ENCODE measurements at regions not wholly inside any gene's neighbourhood (a gene's known extent, or its start where the extent isn't known, plus 50 kb on each side); places are given as distances from the start of the nearest gene placed in this dataset.
A peak's percentile ranks its signal among the peaks of the same experiment; 100 is the strongest.
"Not testable (repeated sequence)": the region's sequence is repeated elsewhere in the genome, so short reads cannot be mapped to it uniquely, and the experiment has no call there.

DNA sequence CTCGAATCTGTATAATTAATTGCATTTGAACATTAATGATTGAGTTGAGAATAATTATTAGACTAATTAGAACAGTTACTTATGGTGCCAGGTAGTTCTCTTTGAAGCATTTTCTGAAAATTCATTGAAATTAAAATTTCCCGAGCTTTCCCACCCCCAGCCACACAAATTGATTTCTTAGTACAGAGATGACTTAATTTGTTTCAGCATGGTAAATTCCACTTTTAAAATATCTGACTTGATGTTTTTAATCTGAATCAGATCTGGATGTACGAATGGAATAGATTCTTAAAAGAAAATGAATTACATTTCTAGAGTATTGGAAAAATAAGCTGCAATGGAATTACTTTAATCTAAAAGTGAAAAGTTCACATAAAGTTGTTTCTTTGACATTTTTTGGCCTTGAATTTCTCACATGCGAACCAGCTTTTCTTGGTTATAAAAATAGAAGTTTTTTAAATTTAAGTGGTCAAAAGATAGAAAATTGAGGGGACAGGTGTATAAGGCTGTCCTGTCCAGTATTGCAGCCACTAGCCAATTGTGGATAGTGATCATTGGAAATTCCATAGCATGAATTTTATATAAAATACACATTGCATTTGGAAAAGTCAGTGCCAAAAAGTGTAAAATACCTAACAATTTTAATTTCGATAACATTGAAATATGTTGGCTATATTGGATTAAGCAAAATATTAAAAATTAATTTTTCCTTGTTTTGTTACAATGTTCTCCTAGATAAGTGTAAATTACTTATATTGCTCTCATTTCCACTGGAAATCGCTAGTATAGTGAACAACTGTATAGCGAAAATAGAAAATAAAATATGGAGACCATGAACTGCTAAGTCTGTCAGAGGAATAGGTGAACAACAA lies 102.9 kb downstream of the OR2B2 start:
- no peak for DNase-seq (ENCODE audit: low spot score)
- in situ Hi-C loops (cut with HindIII; ENCODE audit: low sequenced_read_pairs): no loop called here

DNA sequence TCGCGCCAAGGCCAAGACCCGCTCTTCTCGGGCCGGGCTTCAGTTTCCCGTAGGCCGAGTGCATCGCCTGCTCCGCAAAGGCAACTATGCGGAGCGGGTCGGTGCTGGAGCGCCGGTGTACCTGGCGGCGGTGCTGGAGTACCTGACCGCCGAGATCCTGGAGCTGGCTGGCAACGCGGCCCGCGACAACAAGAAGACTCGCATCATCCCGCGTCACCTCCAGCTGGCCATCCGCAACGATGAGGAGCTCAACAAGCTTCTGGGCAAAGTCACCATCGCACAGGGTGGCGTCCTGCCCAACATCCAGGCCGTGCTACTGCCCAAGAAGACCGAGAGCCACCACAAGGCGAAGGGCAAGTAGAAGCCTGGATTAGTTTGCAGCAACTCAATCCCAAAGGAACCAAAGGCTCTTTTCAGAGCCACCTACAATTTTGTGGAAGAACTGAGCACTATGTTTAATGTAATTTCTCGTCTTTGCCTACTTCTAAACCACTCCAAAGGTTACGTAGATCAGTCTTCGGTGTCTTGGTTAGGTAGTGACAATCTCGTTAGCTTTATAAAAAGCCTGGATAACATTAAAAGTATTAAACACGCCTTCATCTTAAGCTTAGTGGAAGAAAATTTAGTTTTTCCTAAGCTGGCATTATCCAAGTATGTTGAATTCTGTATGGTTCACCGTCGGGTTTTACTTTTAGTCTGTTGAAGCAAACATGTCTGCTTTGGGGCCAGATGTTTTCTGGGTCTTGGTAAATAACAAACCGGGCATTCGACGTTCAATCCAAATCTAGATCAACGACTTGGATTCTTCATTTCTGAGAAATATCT lies 103.7 kb downstream of the OR2B2 start:
- in situ Hi-C loops (cut with HindIII; ENCODE audit: low sequenced_read_pairs); DNase-seq (ENCODE audit: low spot score): not testable (repeated sequence)

DNA sequence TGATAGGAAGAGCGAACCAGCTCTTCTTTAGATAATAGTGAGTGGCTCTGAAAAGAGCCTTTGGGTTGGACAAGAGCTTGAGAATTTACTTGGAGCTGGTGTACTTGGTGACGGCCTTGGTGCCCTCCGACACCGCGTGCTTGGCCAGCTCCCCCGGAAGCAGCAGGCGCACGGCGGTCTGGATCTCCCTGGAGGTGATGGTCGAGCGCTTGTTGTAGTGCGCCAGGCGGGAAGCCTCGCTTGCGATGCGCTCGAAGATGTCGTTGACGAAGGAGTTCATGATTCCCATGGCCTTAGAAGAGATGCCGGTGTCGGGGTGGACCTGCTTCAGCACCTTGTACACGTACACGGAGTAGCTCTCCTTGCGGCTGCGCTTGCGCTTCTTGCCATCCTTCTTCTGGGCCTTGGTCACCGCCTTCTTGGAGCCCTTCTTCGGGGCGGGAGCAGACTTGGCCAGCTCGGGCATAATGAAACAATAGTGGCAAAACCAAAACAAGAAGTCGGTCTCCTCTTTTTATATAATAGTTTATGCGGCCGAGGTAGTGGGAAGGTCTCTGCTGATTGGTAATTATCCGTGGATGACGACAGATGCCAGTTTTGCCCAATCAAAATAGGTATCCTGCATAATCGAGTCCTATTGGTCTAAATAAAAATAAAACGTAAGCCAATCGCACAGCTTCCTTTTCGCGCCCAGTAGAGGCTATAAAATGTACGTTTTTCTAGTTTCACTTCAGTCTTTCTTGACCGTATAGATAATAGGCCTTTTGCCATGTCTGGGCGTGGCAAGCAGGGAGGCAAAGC lies 104.6 kb downstream of the OR2B2 start:
- in situ Hi-C loops (cut with HindIII; ENCODE audit: low sequenced_read_pairs): not testable (repeated sequence)
- peak; percentile 87 for DNase-seq (ENCODE audit: low spot score)

DNA sequence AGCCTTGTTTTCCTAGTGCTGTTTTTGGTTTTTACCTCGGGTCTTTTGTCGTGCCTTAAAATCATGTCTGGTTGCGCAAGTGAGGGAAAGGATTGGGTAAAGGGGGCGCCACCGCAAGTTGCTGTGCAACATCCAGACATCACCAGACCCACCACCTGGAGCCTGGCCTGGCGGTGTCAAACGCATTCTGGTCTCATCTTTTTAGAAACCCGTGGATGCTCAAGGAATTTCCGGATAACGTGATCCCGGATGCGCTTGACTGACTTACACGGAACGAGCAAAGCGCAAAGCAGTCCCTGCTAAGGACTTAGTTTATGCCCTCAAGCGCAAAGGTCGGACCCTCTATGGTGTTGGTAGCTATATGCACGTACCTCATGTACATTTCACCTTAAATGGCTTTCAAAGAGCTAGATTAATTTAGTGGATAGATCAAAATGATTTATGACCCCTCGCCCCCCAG lies 105.2 kb downstream of the OR2B2 start:
- DNase-seq (ENCODE audit: low spot score): no peak
- in situ Hi-C loops (cut with HindIII; ENCODE audit: low sequenced_read_pairs): no loop called here

DNA sequence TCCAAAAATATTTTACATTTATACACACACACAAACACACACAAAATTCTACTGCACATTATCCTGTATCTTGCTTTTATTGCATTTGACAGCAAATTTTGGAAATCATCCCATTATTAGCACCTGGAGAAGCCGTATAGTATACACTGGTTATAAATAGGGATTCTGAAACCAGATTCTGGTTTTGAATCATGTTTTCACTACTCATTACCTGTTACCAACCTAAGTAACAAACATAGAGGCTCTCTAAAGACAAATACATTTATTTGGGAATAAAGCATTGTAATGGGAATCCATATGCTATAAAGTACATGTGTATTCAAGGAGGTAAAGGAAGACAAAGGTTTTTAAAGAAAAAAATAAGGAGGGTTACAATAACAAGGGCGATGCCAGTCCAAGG lies 106.8 kb downstream of the OR2B2 start:
- no peak for DNase-seq (ENCODE audit: low spot score)
- in situ Hi-C loops (cut with HindIII; ENCODE audit: low sequenced_read_pairs): no loop called here

DNA sequence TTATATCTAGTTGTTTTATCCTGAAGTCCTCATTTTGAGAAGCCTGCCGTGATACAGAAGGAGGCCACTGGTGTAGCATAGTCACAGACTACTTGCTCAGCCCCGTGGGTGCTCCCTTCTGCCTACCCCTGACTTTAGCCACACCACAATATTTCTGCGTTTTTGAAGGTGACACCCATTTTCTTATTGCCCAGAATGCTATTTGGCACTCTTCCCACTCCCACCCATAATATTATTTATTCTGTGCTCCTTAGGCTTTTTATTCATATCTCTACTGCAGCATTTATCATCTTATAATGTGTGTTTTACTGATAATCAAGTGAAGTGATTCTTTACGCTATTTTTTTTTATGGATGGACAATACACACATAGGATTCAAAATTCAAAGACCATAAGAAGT lies 107.3 kb downstream of the OR2B2 start:
- no peak for DNase-seq (ENCODE audit: low spot score)
- in situ Hi-C loops (cut with HindIII; ENCODE audit: low sequenced_read_pairs): no loop called here

DNA sequence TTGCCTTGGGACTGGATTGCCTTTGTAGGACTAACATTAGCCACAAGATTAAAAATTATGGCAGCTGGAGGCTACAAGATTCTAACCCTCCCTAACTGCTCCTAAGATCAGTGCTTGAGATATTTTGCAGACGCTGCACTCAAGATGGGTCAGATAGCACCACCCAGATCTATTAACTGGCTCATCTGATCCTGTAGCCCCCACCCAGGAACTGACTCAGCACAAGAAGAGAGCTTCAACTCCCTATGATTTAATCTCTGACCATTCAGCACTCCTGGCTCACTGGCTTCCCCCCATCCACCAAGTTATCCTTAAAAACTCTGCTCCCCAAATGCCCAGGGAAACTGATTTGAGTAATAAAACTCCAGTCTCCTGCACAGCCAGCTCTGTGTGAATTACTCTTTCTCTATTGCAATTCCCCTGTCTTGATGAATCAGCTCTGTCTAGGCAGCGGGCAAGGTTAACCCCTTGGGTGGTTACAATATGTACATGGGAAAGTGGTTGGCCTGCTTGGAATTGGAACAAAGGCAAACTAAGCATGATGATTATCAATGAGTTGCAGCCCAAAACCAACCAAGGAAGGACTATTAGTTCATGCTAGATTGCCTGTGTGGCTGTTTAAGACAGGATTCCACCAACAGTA lies 111.3 kb downstream of the OR2B2 start:
- no peak for DNase-seq (ENCODE audit: low spot score)
- in situ Hi-C loops (cut with HindIII; ENCODE audit: low sequenced_read_pairs): no loop called here

DNA sequence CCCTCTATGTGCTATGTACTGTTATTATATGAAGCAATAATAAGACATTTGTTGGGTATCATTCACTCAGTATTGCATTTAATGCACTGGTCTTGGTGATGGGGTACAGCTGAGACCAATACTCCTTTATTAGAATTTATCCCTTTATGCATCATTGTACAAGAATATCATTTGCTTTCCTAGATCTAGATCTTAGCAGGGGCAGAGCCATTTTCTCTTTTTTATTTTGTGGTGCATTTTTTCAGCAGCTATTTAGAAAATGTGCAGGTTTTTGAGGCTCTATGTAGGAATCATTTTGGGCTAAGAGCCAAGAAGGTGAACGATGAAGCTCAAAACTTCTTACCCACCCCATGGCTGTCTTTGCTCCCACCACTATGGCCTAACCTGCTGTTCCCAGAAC lies 114.2 kb downstream of the OR2B2 start:
- DNase-seq (ENCODE audit: low spot score): no peak
- in situ Hi-C loops (cut with HindIII; ENCODE audit: low sequenced_read_pairs): no loop called here

DNA sequence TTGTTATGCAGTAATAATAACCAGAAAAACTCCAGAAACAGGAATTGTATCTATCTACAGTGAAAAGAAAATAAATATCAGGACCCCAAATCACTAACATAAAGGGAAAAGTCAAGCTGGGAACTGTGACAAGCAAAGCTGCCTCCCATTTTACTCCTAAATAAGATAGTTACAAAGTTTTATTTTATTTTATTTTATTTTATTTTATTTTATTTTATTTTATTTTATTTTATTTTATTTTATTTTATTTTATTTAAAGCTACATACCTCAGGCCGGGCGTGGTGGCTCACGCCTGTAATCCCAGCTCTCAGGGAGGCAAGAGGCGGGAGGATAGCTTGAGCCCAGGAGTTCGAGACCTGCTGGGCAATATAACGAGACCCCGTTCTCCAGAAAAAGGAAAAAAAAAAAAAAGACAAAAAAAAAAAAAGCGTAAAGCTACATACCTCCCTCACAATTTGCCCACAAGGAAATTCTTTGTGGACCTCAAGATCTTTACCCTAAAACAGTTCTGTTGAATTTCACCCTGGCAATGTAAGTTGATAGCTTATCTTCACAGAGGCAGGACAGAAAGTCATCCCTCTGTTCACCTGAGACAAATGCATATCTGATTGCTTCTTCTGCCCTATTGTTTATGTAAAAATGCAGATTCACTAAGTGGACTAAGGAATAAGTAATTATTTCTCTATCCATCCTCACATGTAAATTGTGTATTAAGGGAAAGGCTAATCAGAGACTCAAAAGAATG lies 115.3 kb downstream of the OR2B2 start:
- in situ Hi-C loops (cut with HindIII; ENCODE audit: low sequenced_read_pairs); DNase-seq (ENCODE audit: low spot score): not testable (repeated sequence)

DNA sequence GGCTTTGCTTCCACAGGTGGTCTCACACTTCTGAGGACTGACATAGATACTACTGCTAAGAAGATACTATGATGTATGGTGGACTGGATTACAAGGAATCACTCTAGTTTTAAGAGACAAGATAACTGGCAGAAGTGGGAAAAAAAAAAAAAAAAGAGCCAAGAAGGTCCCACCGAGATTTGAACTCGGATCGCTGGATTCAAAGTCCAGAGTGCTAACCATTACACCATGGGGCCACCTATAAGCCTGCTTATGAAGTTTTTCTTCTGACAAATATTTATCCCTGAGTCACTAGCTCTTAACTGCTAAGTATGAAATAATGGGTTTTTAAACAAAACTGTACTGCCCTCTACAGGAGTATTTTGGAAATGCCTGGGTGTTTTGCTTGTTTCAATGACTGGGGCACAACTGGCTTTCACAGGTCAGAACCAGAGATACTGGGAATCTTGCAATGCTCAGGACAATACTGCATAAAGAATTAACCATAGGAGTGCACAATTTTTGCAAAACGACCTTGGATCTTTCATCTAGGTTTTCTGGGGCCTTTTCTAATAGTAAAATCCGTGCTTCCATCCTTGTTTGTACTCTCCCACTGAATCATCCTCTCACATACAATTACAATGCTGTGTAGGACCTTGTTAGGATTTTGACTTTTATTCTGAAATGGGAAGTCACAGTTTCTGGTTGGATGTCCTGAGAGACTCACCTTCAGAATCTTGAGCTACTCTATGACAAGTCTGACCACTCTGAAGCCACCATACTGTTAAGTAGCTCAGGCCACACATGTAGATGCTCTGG lies 116.3 kb downstream of the OR2B2 start:
- in situ Hi-C loops (cut with HindIII; ENCODE audit: low sequenced_read_pairs): no loop called here
- DNase-seq (ENCODE audit: low spot score): peak; percentile 92

DNA sequence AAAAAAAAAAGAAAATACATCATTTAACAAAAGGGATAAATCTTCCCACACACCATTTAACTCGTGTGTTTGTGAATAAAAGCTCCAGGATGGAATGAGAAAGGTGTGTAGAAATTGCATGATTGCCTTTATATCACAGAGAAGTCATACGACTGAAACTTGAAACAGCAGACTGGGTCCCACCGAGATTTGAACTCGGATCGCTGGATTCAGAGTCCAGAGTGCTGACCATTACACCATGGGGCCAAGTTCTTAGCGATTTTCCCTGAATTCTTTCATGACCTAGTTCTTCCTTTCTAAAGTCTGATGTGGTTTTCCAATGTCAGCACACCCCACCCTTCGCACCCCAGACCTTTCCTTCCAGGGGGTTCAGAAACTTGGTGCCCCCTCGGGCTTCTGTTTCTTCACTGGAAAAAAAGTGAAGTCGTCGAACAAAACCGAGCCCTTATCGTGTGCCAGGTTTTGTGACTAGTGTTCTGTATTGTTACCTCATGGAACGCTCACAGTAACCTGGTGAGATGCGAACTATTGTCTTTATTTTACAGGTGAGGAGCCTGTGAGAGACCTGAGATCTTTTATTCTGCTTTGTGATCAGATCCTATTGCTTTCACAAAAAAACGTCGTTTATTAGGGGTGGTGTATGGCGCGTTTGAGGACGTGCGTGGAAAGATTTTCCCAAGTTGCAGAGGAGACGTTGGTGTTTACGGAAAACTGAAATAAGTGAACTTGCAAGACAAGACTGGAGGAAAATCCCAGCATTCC lies 120.8 kb downstream of the OR2B2 start:
- in situ Hi-C loops (cut with HindIII; ENCODE audit: low sequenced_read_pairs): no loop called here
- peak; percentile 82 for DNase-seq (ENCODE audit: low spot score)

DNA sequence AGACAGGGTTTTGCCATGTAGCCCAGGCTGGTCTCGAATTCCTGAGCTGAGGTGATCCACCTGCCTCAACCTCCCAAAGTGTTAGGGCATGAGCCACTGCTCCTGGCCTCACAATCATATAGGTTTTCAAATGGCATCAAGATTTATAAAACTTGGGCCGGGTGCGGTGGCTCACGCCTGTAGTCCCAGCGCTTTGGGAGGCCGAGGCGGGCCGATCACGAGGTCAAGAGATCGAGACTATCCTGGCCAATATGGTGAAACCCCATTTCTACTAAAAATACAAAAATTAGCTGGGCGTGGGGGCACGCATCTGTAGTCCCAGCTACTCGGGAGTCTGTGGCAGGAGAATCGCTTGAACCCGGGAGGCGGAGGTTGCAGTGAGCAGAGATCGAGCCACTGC lies 123.8 kb downstream of the OR2B2 start:
- in situ Hi-C loops (cut with HindIII; ENCODE audit: low sequenced_read_pairs); DNase-seq (ENCODE audit: low spot score): not testable (repeated sequence)

DNA sequence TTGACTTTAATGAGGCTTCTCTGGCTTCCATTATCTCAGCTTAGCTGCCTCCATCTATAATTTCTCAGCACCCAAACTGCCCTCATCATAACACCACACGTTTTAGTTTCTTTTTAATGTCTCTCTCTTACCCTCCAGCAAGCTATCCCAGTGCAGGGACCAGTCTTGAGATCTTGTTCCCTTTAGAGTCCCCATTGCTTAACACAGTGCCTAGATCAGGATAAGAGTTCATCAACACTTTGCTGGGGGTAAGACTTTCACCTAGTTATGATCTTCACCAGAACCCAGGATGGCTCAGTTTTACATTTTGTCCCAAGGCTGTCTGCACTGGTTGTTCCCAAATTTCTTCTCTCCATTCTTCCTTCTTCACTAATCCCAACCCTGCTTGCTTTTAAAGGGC lies 126.1 kb downstream of the OR2B2 start:
- DNase-seq (ENCODE audit: low spot score): no peak
- in situ Hi-C loops (cut with HindIII; ENCODE audit: low sequenced_read_pairs): no loop called here

DNA sequence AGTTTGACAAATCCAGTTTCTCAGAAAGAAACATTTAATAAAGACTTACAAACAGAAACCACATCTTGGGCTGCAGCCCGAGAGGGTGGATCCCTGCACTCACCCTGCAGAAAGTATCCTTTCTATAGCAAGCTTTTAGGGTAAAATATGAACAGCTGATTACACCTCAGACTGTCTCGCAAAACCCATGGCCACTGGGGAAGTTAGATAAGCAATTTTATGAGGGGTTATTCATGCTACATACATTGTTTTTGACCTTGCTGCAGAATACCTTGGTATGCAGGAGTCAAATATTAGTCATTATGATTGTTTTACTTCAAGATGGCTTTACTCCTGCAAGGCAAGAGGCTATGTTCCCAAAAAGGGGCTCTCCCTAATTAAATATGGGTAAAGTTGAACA lies 126.9 kb downstream of the OR2B2 start:
- in situ Hi-C loops (cut with HindIII; ENCODE audit: low sequenced_read_pairs): no loop called here
- DNase-seq (ENCODE audit: low spot score): no peak

DNA sequence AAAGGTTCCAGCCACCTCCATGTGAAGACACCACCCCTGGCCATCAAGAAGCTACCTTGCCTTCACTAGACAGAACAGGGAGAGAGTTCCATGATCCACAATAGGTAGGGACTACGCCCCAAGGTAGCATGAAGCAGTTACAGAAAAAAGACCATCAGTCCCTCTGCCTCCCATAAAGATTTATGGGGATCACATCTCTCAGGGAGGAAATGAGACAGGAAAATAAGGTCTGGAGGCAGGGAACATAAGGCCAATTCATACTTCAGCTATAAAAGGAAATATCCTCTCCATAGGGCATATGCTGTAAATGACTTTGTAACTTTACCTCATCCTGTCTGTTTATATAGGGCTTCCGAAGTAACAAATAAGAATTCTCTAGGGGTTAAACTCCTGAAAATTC lies 129.4 kb downstream of the OR2B2 start:
- no peak for DNase-seq (ENCODE audit: low spot score)
- in situ Hi-C loops (cut with HindIII; ENCODE audit: low sequenced_read_pairs): no loop called here

DNA sequence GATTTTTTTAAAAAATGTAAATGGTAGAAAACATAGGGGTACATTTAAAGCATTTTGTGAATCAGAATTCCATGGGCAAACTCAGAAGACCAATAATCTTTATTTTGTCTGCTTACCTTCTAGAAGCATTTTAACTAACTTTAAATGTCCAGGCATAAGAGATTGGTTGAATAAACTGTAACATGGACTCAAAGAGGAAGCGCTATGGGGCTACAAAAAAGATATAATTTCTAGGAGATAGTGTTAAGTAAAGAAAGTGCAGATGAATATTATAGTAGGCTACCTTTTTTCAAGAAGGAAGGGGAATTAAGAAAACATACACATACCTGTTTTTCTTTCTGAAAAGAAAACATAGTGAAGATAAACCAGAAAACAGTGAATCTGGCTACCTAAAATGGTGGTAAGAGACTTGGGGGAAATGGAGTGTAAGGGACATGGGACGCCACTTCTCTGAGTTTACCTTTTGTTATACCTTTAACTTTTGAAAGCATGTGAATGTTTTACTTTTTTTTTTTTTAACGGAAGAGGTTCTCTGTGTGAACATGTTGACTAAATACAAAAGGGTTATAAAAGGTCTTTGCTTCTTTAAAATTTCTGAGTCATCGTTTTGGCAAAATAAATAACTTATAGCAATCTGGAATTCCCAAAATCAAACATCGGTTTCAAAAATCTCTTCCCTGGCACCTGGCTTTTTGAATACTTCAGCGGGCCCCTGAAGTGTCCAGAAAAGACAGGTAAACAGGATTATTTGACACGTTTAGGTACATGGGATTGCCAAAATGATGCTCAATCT lies 133.4 kb downstream of the OR2B2 start:
- in situ Hi-C loops (cut with HindIII; ENCODE audit: low sequenced_read_pairs): no loop called here
- no peak for DNase-seq (ENCODE audit: low spot score)

Data from G401 (cell line).